ENCODE measurements at regions not wholly inside any gene's neighbourhood (a gene's known extent, or its start where the extent isn't known, plus 50 kb on each side); places are given as distances from the start of the nearest gene placed in this dataset.

DNA sequence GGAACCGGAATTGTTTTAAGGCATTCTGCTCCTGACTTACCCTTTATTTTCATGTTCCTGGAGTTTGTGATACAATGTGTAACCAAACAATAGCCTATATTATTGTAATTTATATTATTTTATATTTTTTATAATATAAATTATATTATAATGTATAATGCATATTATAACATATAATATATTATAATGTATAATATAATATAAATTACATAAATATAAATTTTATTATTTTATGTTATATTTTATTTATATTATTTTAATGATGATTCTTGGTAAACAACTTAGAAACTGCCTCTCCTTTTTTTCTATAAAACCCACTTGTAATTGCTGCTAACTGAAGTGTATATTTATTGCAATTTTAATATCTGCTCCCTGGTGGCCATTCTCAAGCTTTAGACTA lies 629.1 kb downstream of the MMUT start:
- TF ChIP-seq SUZ12 (IDR thresholded peaks at IDR 0.05; ENCODE audit: extremely low read depth, insufficient read depth, insufficient read length) (no peak), ZNF274 (IDR thresholded peaks at IDR 0.05; ENCODE audit: low read depth, low read length) (no peak)

All from NT2/D1 (cell line).